ENCODE measurements at regions not wholly inside any gene's neighbourhood (a gene's known extent, or its start where the extent isn't known, plus 50 kb on each side); places are given as distances from the start of the nearest gene placed in this dataset.
"Not testable (repeated sequence)": the region's sequence is repeated elsewhere in the genome, so short reads cannot be mapped to it uniquely, and the experiment has no call there.

GRCh38 chr16:52386694-52387093, 160.2 kb downstream of the TOX3 start:
- no peak for DNase-seq (ENCODE audit: low spot score)

- no peak for DNase-seq (ENCODE audit: low spot score)
These were observed 162.6 kb downstream of the TOX3 start for GRCh38 chr16:52384378-52384777.

- DNase-seq (ENCODE audit: low spot score): no peak
These were observed 163.2 kb downstream of the TOX3 start for GRCh38 chr16:52383640-52384292.

- no peak for DNase-seq (ENCODE audit: low spot score)
These were observed 163.8 kb downstream of the TOX3 start for GRCh38 chr16:52383119-52383518.

- no peak for DNase-seq (ENCODE audit: low spot score)
These were observed 167.4 kb downstream of the TOX3 start for GRCh38 chr16:52379551-52379950.

- DNase-seq (ENCODE audit: low spot score): no peak
These were observed 170.2 kb downstream of the TOX3 start for GRCh38 chr16:52376676-52377280.

- DNase-seq (ENCODE audit: low spot score): no peak
These were observed 174.6 kb downstream of the TOX3 start for GRCh38 chr16:52372313-52372712.

GRCh38 chr16:52368859-52369258, 178.1 kb downstream of the TOX3 start:
- DNase-seq (ENCODE audit: low spot score): no peak

GRCh38 chr16:52367821-52368220, 179.1 kb downstream of the TOX3 start:
- DNase-seq (ENCODE audit: low spot score): no peak

GRCh38 chr16:52366983-52367382, 180.0 kb downstream of the TOX3 start:
- DNase-seq (ENCODE audit: low spot score): no peak

GRCh38 chr16:52364500-52364899, 182.4 kb downstream of the TOX3 start:
- no peak for DNase-seq (ENCODE audit: low spot score)

- DNase-seq (ENCODE audit: low spot score): no peak
These were observed 183.9 kb downstream of the TOX3 start for GRCh38 chr16:52363082-52363481.

GRCh38 chr16:52357711-52358110, 189.2 kb downstream of the TOX3 start:
- no peak for DNase-seq (ENCODE audit: low spot score)

- DNase-seq (ENCODE audit: low spot score): no peak
These were observed 193.7 kb downstream of the TOX3 start for GRCh38 chr16:52353249-52353648.

GRCh38 chr16:52351451-52351850, 195.5 kb downstream of the TOX3 start:
- no peak for DNase-seq (ENCODE audit: low spot score)

GRCh38 chr16:52350031-52350642, 196.8 kb downstream of the TOX3 start:
- no peak for DNase-seq (ENCODE audit: low spot score)

- no peak for DNase-seq (ENCODE audit: low spot score)
These were observed 200.2 kb downstream of the TOX3 start for GRCh38 chr16:52346709-52347108.

- not testable (repeated sequence) for DNase-seq (ENCODE audit: low spot score)
These were observed 213.3 kb downstream of the TOX3 start for GRCh38 chr16:52333673-52334072.

GRCh38 chr16:52320930-52321439, 226.0 kb downstream of the TOX3 start:
- DNase-seq (ENCODE audit: low spot score): no peak

- no peak for DNase-seq (ENCODE audit: low spot score)
These were observed 228.5 kb downstream of the TOX3 start for GRCh38 chr16:52318302-52319009.

- no peak for DNase-seq (ENCODE audit: low spot score)
These were observed 230.7 kb downstream of the TOX3 start for GRCh38 chr16:52316241-52316640.

GRCh38 chr16:52312716-52313115, 234.2 kb downstream of the TOX3 start:
- DNase-seq (ENCODE audit: low spot score): no peak
